Thoracic aorta (tissue), 2 donors: ENCODE measurements at regions not wholly inside any gene's neighbourhood (a gene's known extent, or its start where the extent isn't known, plus 50 kb on each side); places are given as distances from the start of the nearest gene placed in this dataset.

Source experiments
- ATAC-seq: fragments of 150-250 bp; one replicate; pipeline ENCODE4 v1.8.0; 2017; ENCODE audit warnings: low read depth; ENCODE audit not compliant: insufficient number of reproducible peaks, low FRiP score
- DNase-seq: peaks from one replicate; pipeline ENCODE4 v3.0.0-alpha.2; 2020; ENCODE audit warnings: low spot score
- H3K27ac ChIP-seq, 2 donors: fragments of 200-600 bp; sonication (generic); 1 replicate in 1 of 2; 2 replicates in 1 of 2; pipeline ENCODE4 v1.5.1; 2016; ENCODE audit warnings: mild to moderate bottlenecking in 2 of 2, moderate library complexity in 2 of 2
- H3K27me3 ChIP-seq: fragments of 200-600 bp; sonication (generic); replicated peaks from 2 replicates; pipeline ENCODE4 v1.6.0; 2016; ENCODE audit warnings: mild to moderate bottlenecking; ENCODE audit not compliant: insufficient read depth
- H3K36me3 ChIP-seq: fragments of 200-600 bp; sonication (generic); one replicate; pipeline ENCODE4 v1.5.1; 2016
- H3K4me1 ChIP-seq, 2 donors: fragments of 200-600 bp; sonication (generic); 1 replicate in 1 of 2; 2 replicates in 1 of 2; pipeline versions ENCODE4 v1.5.1 to v1.6.0; 2016; ENCODE audit warnings: low read depth in 2 of 2, mild to moderate bottlenecking in 1 of 2; ENCODE audit not compliant: control insufficient read depth in 1 of 2
- H3K4me3 ChIP-seq: fragments of 200-600 bp; sonication (generic); 2 replicates; pipeline ENCODE4 v1.5.1; 2016; ENCODE audit warnings: mild to moderate bottlenecking
- H3K9me3 ChIP-seq: fragments of 200-600 bp; sonication (generic); 2 replicates; pipeline ENCODE4 v1.5.1; 2016
- CTCF ChIP-seq: fragments of 200-600 bp; sonication (generic); IDR thresholded peaks from one replicate; pipeline ENCODE4 v1.5.1; 2019; ENCODE audit warnings: antibody characterized with exemption

- Histone ChIP-seq H3K4me3 (no peak overlapping the region), H3K36me3 (no peaks in the 10 kb centered on the region), H3K9me3 (no peaks in the 10 kb centered on the region), H3K4me1 (no peaks in the 10 kb centered on the region), H3K27me3 (no peaks in the 10 kb centered on the region), H3K27ac (no peak overlapping the region)
- ATAC-seq (no peak), DNase-seq (no peak)
- TF ChIP-seq CTCF = no peak
Measured at GRCh38 chr6:170229396-170229795, 61.5 kb downstream of the DLL1 start.

- DNase-seq (no peak), ATAC-seq (no peak)
- Histone ChIP-seq H3K9me3 (no peaks in the 10 kb centered on the region), H3K27ac (no peak overlapping the region), H3K4me1 (no peaks in the 10 kb centered on the region), H3K4me3 (no peak overlapping the region), H3K27me3 (no peaks in the 10 kb centered on the region), H3K36me3 (no peaks in the 10 kb centered on the region)
- no peak for TF ChIP-seq CTCF
Measured at GRCh38 chr6:170228946-170229310, 62.0 kb downstream of the DLL1 start.

GRCh38 chr6:170227996-170228945, 62.6 kb downstream of the DLL1 start:
- Histone ChIP-seq H3K9me3 (no peaks in the 10 kb centered on the region), H3K4me3 (no peak overlapping the region), H3K4me1 (no peaks in the 10 kb centered on the region), H3K36me3 (no peaks in the 10 kb centered on the region), H3K27me3 (no peaks in the 10 kb centered on the region), H3K27ac (no peak overlapping the region)
- DNase-seq (no peak), ATAC-seq (no peak)
- TF ChIP-seq CTCF = no peak

- no peaks in the 10 kb centered on the region for H3K36me3 ChIP-seq
- H3K4me1 ChIP-seq = no peaks in the 10 kb centered on the region
- DNase-seq (no peak), ATAC-seq (no peak)
- H3K4me3 ChIP-seq = no peak overlapping the region
- no peak for TF ChIP-seq CTCF
- no peaks in the 10 kb centered on the region for H3K27me3 ChIP-seq
- no peak overlapping the region for H3K27ac ChIP-seq
- H3K9me3 ChIP-seq = no peaks in the 10 kb centered on the region
Measured at GRCh38 chr6:170227521-170227983, 63.3 kb downstream of the DLL1 start.

GRCh38 chr6:170226647-170227046, 64.2 kb downstream of the DLL1 start:
- no peaks in the 10 kb centered on the region for H3K9me3 ChIP-seq
- no peaks in the 10 kb centered on the region for H3K27me3 ChIP-seq
- TF ChIP-seq CTCF = no peak
- no peak overlapping the region for H3K4me3 ChIP-seq
- no peak for DNase-seq
- H3K36me3 ChIP-seq = no peaks in the 10 kb centered on the region
- no peak for ATAC-seq
- no peaks in the 10 kb centered on the region for H3K4me1 ChIP-seq
- H3K27ac ChIP-seq = no peak overlapping the region
